Neuronal stem cell (in vitro differentiated cells): ENCODE measurements at regions not wholly inside any gene's neighbourhood (a gene's known extent, or its start where the extent isn't known, plus 50 kb on each side); places are given as distances from the start of the nearest gene placed in this dataset.

Source experiments
- DNase-seq: peaks from one replicate; pipeline ENCODE4 v3.0.0-alpha.2; 2013; ENCODE audit warnings: low spot score
- H2AFZ ChIP-seq: one replicate; pipeline ENCODE4 v1.6.1; 2013; ENCODE audit warnings: mild to moderate bottlenecking, low read length, inconsistent platforms
- H2AK5ac ChIP-seq: 2 replicates; pipeline ENCODE4 v1.6.1; 2013; ENCODE audit warnings: low read depth, mild to moderate bottlenecking, inconsistent platforms, low read length, moderate library complexity, mixed read lengths
- H2BK120ac ChIP-seq: 2 replicates; pipeline ENCODE4 v1.6.1; 2013; ENCODE audit warnings: low read depth, mild to moderate bottlenecking, inconsistent platforms, low read length, moderate library complexity, mixed read lengths
- H2BK12ac ChIP-seq: one replicate; pipeline ENCODE4 v1.6.1; 2013; ENCODE audit warnings: low read length, inconsistent platforms
- H2BK15ac ChIP-seq: 2 replicates; pipeline ENCODE4 v1.6.1; 2013; ENCODE audit warnings: mild to moderate bottlenecking, low read length, inconsistent platforms, mixed read lengths
- H2BK5ac ChIP-seq: one replicate; pipeline ENCODE4 v1.6.1; 2013; ENCODE audit warnings: inconsistent platforms, mild to moderate bottlenecking, low read length, moderate library complexity
- H3K14ac ChIP-seq: one replicate; pipeline ENCODE4 v1.6.1; 2013; ENCODE audit warnings: low read length, inconsistent platforms
- H3K18ac ChIP-seq: 2 replicates; pipeline ENCODE4 v1.6.1; 2013; ENCODE audit warnings: low read length, inconsistent platforms
- H3K23ac ChIP-seq: 2 replicates; pipeline ENCODE4 v1.6.1; 2013; ENCODE audit warnings: low read depth, mild to moderate bottlenecking, mixed read lengths, low read length, inconsistent platforms; ENCODE audit not compliant: poor library complexity
- H3K27ac ChIP-seq: replicated peaks from 3 replicates; pipeline ENCODE4 v1.5.1; 2013; ENCODE audit warnings: low read length, inconsistent platforms
- H3K27me3 ChIP-seq, 3 experiments: 2 replicates each; pipeline ENCODE4 v1.6.1; 2013; ENCODE audit warnings: low read length in 3 of 3, mild to moderate bottlenecking in 2 of 3, inconsistent platforms in 1 of 3, low read depth in 1 of 3, mixed read lengths in 1 of 3, moderate library complexity in 1 of 3; ENCODE audit not compliant: control insufficient read depth in 3 of 3, insufficient read depth in 3 of 3
- H3K36me3 ChIP-seq, 2 donors: replicated peaks in 1 of 2; 2 replicates each; pipeline ENCODE4 v1.6.1; 2013; ENCODE audit warnings: low read length in 2 of 2; ENCODE audit not compliant: control insufficient read depth in 2 of 2, insufficient read depth in 2 of 2
- H3K4ac ChIP-seq: 2 replicates; pipeline ENCODE4 v1.6.1; 2013; ENCODE audit warnings: inconsistent platforms, mild to moderate bottlenecking, low read length, moderate library complexity
- H3K4me1 ChIP-seq, 2 donors: 1 replicate in 1 of 2; 2 replicates in 1 of 2; pipeline ENCODE4 v1.6.1; 2013; ENCODE audit warnings: low read length in 2 of 2, low read depth in 1 of 2; ENCODE audit not compliant: control insufficient read depth in 2 of 2, insufficient read depth in 1 of 2
- H3K4me2 ChIP-seq: one replicate; pipeline ENCODE4 v1.6.1; 2013; ENCODE audit warnings: mild to moderate bottlenecking, low read length, inconsistent platforms; ENCODE audit not compliant: insufficient read depth, poor library complexity, severe bottlenecking
- H3K4me3 ChIP-seq, 2 donors: 2 replicates each; pipeline ENCODE4 v1.5.1; 2013; ENCODE audit warnings: low read length in 2 of 2, mild to moderate bottlenecking in 2 of 2, inconsistent platforms in 1 of 2, moderate library complexity in 1 of 2
- H3K79me1 ChIP-seq: one replicate; pipeline ENCODE4 v1.6.1; 2013; ENCODE audit warnings: low read depth, mild to moderate bottlenecking, inconsistent platforms, low read length, moderate library complexity
- H3K9ac ChIP-seq: one replicate; pipeline ENCODE4 v1.6.1; 2013; ENCODE audit warnings: mild to moderate bottlenecking, low read depth, low read length, inconsistent platforms; ENCODE audit not compliant: poor library complexity
- H3K9me3 ChIP-seq, 2 donors: replicated peaks in 1 of 2; 2 replicates each; pipeline versions ENCODE3 to v1.6.1; 2013; ENCODE audit warnings: low read length in 2 of 2, mild to moderate bottlenecking in 2 of 2, inconsistent platforms in 1 of 2, low read depth in 1 of 2, mixed read lengths in 1 of 2, moderate library complexity in 1 of 2; ENCODE audit not compliant: control insufficient read depth in 2 of 2, insufficient read depth in 1 of 2
- H4K8ac ChIP-seq: one replicate; pipeline ENCODE4 v1.6.1; 2013; ENCODE audit warnings: low read depth, mild to moderate bottlenecking, inconsistent platforms, low read length, moderate library complexity
- H4K91ac ChIP-seq: one replicate; pipeline ENCODE4 v1.6.1; 2013; ENCODE audit warnings: low read length, low read depth, mild to moderate bottlenecking, inconsistent platforms; ENCODE audit not compliant: poor library complexity
- WGBS, 2 donors: extraction: QIAGEN DNeasy Blood & Tissue Kit; methylation state at CpG; one replicate each; pipeline ENCODE4 v1.1.7; 2013; ENCODE audit warnings: missing lambda C conversion rate in 2 of 2, mixed read lengths in 1 of 2; ENCODE audit not compliant: insufficient read length in 2 of 2, insufficient replicate concordance in 1 of 2; ENCODE audit errors: extremely low coverage in 2 of 2; 5-methylcytosine and 5-hydroxymethylcytosine counted together

DNA sequence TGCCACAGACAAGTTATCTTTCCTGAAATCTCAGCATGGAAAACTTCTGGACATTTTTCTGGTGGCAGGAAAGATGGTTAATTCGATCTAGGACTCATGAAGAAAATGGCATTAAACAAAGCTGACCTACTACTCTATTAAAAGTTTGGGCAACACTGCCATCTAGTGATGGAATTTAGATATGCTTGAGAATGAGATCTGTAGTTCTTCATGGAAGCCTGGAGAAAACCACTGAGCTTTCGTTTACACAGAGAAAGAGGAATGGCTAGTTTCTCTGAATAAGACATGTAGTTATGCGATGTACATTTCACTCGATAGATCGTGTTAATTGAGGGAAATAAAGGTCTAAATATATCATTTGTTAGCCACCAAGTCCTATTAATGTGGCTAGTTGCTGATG, 51.7 kb upstream of the CHRDL1 start:
- Histone ChIP-seq H2BK120ac (no peak overlapping the region), H2BK12ac (no peak overlapping the region), H3K9ac (no peak overlapping the region), H2AFZ (no peak overlapping the region), H3K79me1 (no peaks in the 10 kb centered on the region), H3K14ac (no peak overlapping the region), H4K8ac (no peak overlapping the region), H3K4me1 (no peaks in the 10 kb centered on the region), H2BK5ac (no peak overlapping the region), H3K18ac (no peak overlapping the region), H3K4me3 (no peak overlapping the region), H3K36me3 (no peaks in the 10 kb centered on the region), H3K4me2 (no peak overlapping the region), H3K9me3 (no peaks in the 10 kb centered on the region), H3K4ac (no peak overlapping the region), H2BK15ac (no peak overlapping the region), H3K23ac (no peak overlapping the region), H3K27ac (no peak overlapping the region), H3K27me3 (no peaks in the 10 kb centered on the region), H4K91ac (no peak overlapping the region), H2AK5ac (no peak overlapping the region)
- no CpG with 5 or more reads among the region's 5 CpGs for WGBS, 2 donors
- DNase-seq = peak; percentile 61

DNA sequence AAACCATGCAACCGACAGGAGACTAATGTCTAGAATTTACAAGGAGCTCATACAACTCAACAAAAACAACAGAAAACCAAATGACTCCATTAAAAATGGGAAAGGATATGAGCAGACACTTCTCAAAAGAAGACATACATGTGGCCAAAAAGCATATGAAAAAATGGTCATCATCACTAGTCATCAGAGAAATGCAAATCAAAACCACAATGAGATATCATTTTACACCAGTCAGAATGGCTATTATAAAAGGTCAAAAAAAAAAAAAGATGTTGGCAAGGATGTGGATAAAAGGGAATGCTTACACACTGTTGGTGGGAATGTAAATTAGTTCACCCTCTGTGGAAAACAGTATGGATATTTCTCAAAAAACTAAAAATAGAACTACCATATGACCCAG, 50.5 kb upstream of the CHRDL1 start:
- Histone ChIP-seq H2BK12ac (no peak overlapping the region), H3K79me1 (no peaks in the 10 kb centered on the region), H4K8ac (no peak overlapping the region), H2AK5ac (no peak overlapping the region), H3K27ac (no peak overlapping the region), H3K9ac (no peak overlapping the region), H3K36me3 (no peaks in the 10 kb centered on the region), H4K91ac (no peak overlapping the region), H2AFZ (no peak overlapping the region), H2BK15ac (no peak overlapping the region), H3K4me1 (no peaks in the 10 kb centered on the region), H3K9me3 (no peaks in the 10 kb centered on the region), H3K4me3 (no peak overlapping the region), H3K27me3 (no peaks in the 10 kb centered on the region), H3K14ac (no peak overlapping the region), H2BK120ac (no peak overlapping the region), H3K4me2 (no peak overlapping the region), H2BK5ac (no peak overlapping the region), H3K18ac (no peak overlapping the region), H3K4ac (no peak overlapping the region), H3K23ac (no peak overlapping the region)
- no CpG with 5 or more reads among the region's 1 CpG for WGBS, 2 donors
- no peak for DNase-seq
